ENCODE measurements at regions not wholly inside any gene's neighbourhood (a gene's known extent, or its start where the extent isn't known, plus 50 kb on each side); places are given as distances from the start of the nearest gene placed in this dataset.

- Histone ChIP-seq H3K36me3 (ENCODE audit: control insufficient read depth in 2 of 2, extremely low read depth in 1 of 2, insufficient read depth in 2 of 2, low read length in 2 of 2) (no peaks in the 10 kb centered on the region), H3K9ac (ENCODE audit: control insufficient read depth, extremely low read depth, insufficient read depth, low read length) (no peak overlapping the region), H3K27me3 (ENCODE audit: control insufficient read depth, extremely low read depth, insufficient read depth, low read length) (no peaks in the 10 kb centered on the region), H3K27ac (ENCODE audit: control insufficient read depth, insufficient read depth, low read length) (no peak overlapping the region), H2AFZ (ENCODE audit: control insufficient read depth, low read length) (no peak overlapping the region), H3K9me3 (ENCODE audit: control insufficient read depth, low read depth, low read length) (no peaks in the 10 kb centered on the region), H4K20me1 (ENCODE audit: control insufficient read depth, extremely low read depth, insufficient read depth, low read length) (no peaks in the 10 kb centered on the region), H3K4me1 (ENCODE audit: control insufficient read depth, extremely low read depth, insufficient read depth, low read length) (no peaks in the 10 kb centered on the region), H3K4me2 (ENCODE audit: control insufficient read depth, extremely low read depth, insufficient read depth, low read depth, low read length) (no peak overlapping the region), H3K9me1 (ENCODE audit: control insufficient read depth, extremely low read depth, insufficient read depth, low read length) (no peaks in the 10 kb centered on the region), H3K79me2 (ENCODE audit: control insufficient read depth, insufficient read depth, low read length) (no peaks in the 10 kb centered on the region), H3K4me3 (ENCODE audit: control insufficient read depth in 2 of 3, extremely low read depth in 1 of 3, insufficient read depth in 2 of 3, low read depth in 1 of 3, low read length in 3 of 3) (no peak overlapping the region)
- DNase-seq (ENCODE audit: low read depth, low spot score) = no peak
- dilution Hi-C loops (cut with MboI; ENCODE audit: extremely low pct_ligation_motif_present, low sequenced_read_pairs) = no loop called here
- FAIRE-seq = no peak
- TF ChIP-seq CTCF (optimal IDR thresholded peaks at IDR 0.05 in 1 of 3, IDR thresholded peaks at IDR 0.05 in 1 of 3, conservative IDR thresholded peaks at IDR 0.05 in 1 of 3; ENCODE audit: extremely low read depth in 1 of 3, insufficient read depth in 2 of 3, low read length in 3 of 3) (no peak), EZH2 (IDR thresholded peaks at IDR 0.05; ENCODE audit: low read length) (no peak)
These were observed 2216.6 kb upstream of the WWC1 start for GRCh38 chr5:166074582-166075481.

DNA sequence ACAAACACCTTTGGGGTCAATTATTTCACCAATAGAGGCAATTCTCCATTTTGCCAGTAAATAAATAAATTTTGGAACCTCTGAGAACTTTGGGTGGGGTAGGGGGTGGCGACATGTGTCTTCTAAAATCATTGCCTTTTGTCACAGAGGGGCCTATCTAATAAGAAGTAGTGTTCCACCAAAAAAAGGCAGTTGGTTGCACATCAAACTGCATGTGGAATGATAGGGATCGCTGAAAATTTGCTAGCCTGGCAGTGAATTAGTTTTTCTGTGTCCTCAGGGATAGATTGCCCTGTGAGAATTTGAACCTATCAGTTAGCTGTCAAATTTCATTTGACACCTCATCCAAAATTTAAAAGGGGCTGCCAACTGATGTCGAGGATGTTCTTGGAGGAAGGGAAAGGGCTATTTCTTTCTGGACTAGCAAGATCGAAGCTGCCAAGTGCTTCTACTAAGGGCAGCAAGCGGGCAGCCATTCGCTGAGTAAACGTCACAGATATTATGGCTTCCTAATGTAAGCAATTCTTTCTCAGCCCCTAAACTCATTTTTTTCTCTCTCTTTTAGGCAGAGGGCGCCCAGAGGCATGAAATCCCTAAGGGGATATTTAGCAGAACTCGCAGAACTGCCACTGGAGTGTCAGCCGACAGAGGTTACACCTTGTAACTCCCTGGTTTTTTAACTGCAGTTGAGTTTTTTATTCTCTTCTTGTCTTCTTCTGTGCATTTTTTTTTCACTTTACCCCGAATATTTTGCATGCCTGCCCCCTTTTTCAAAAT lies 2208.1 kb upstream of the WWC1 start:
- no peak for FAIRE-seq

More for the DNA sequence above, 2208.1 kb upstream of the WWC1 start:
- Histone ChIP-seq H3K9me1 (ENCODE audit: control insufficient read depth, extremely low read depth, insufficient read depth, low read length) (no peaks in the 10 kb centered on the region), H3K9me3 (ENCODE audit: control insufficient read depth, low read depth, low read length) (no peaks in the 10 kb centered on the region), H3K27me3 (ENCODE audit: control insufficient read depth, extremely low read depth, insufficient read depth, low read length) (no peaks in the 10 kb centered on the region), H4K20me1 (ENCODE audit: control insufficient read depth, extremely low read depth, insufficient read depth, low read length) (no peaks in the 10 kb centered on the region), H3K4me2 (ENCODE audit: control insufficient read depth, extremely low read depth, insufficient read depth, low read depth, low read length) (no peak overlapping the region), H3K4me1 (ENCODE audit: control insufficient read depth, extremely low read depth, insufficient read depth, low read length) (no peaks in the 10 kb centered on the region), H3K4me3 (ENCODE audit: control insufficient read depth in 2 of 3, extremely low read depth in 1 of 3, insufficient read depth in 2 of 3, low read depth in 1 of 3, low read length in 3 of 3) (no peak overlapping the region), H3K79me2 (ENCODE audit: control insufficient read depth, insufficient read depth, low read length) (no peaks in the 10 kb centered on the region), H3K27ac (ENCODE audit: control insufficient read depth, insufficient read depth, low read length) (no peak overlapping the region), H3K9ac (ENCODE audit: control insufficient read depth, extremely low read depth, insufficient read depth, low read length) (no peak overlapping the region), H3K36me3 (ENCODE audit: control insufficient read depth in 2 of 2, extremely low read depth in 1 of 2, insufficient read depth in 2 of 2, low read length in 2 of 2) (no peaks in the 10 kb centered on the region), H2AFZ (ENCODE audit: control insufficient read depth, low read length) (no peak overlapping the region)
- dilution Hi-C loops (cut with MboI; ENCODE audit: extremely low pct_ligation_motif_present, low sequenced_read_pairs) = no loop called here
- no peak for TF ChIP-seq CTCF (optimal IDR thresholded peaks at IDR 0.05 in 1 of 3, IDR thresholded peaks at IDR 0.05 in 1 of 3, conservative IDR thresholded peaks at IDR 0.05 in 1 of 3; ENCODE audit: extremely low read depth in 1 of 3, insufficient read depth in 2 of 3, low read length in 3 of 3)
- TF ChIP-seq EZH2 (IDR thresholded peaks at IDR 0.05; ENCODE audit: low read length) = no peak
- no peak for DNase-seq (ENCODE audit: low read depth, low spot score)

Measured in keratinocyte (primary cell).